Common myeloid progenitor, CD34-positive (primary cell): ENCODE measurements at regions not wholly inside any gene's neighbourhood (a gene's known extent, or its start where the extent isn't known, plus 50 kb on each side); places are given as distances from the start of the nearest gene placed in this dataset.

ENCODE experiments used
- CTCF ChIA-PET: fragments of 350-600 bp; sonication (Branson Sonifier 250); formaldehyde crosslinking; loops from one replicate; lab custom pipeline; 2021; ENCODE audit warnings: antibody characterized with exemption; lab: Charles Lee
- POLR2A ChIA-PET: fragments of 350-600 bp; sonication (Branson Sonifier 250); formaldehyde crosslinking; loops from one replicate; lab custom pipeline; 2021; ENCODE audit warnings: antibody characterized with exemption; lab: Charles Lee
- DNase-seq, 3 donors: peaks; one replicate each; pipeline versions ENCODE4 v3.0.0 to v3.0.0-alpha.2; 2013
- H3K27ac ChIP-seq, 2 experiments: 1 replicate in 1 of 2; 2 replicates in 1 of 2; pipeline ENCODE4 v1.7.0; 2013; ENCODE audit warnings: inconsistent platforms in 2 of 2, low read length in 2 of 2, mild to moderate bottlenecking in 2 of 2, low read depth in 1 of 2, moderate library complexity in 1 of 2; ENCODE audit not compliant: severe bottlenecking in 2 of 2, insufficient read depth in 1 of 2, poor library complexity in 1 of 2
- H3K27me3 ChIP-seq, 5 experiments: replicated peaks in 2 of 5; 1 replicate in 3 of 5; 2 replicates in 2 of 5; pipeline versions ENCODE4 v1.6.1 to v1.7.0; 2013; ENCODE audit warnings: low read length in 4 of 5, mild to moderate bottlenecking in 2 of 5, moderate library complexity in 2 of 5, inconsistent platforms in 1 of 5; ENCODE audit not compliant: insufficient read depth in 5 of 5, control insufficient read depth in 4 of 5
- H3K36me3 ChIP-seq, 4 experiments: 1 replicate in 2 of 4; 2 replicates in 2 of 4; pipeline versions ENCODE4 v1.6.1 to v1.7.0; 2013; ENCODE audit warnings: low read length in 3 of 4, control low read depth in 1 of 4, mild to moderate bottlenecking in 1 of 4; ENCODE audit not compliant: control insufficient read depth in 4 of 4, insufficient read depth in 4 of 4
- H3K4me1 ChIP-seq, 4 experiments: 1 replicate in 3 of 4; 2 replicates in 1 of 4; pipeline versions ENCODE4 v1.6.1 to v1.7.1; 2013; ENCODE audit warnings: low read length in 3 of 4, mild to moderate bottlenecking in 3 of 4, control low read depth in 1 of 4, inconsistent platforms in 1 of 4, moderate library complexity in 1 of 4; ENCODE audit not compliant: control insufficient read depth in 4 of 4, insufficient read depth in 4 of 4; ENCODE audit errors: control extremely low read depth in 1 of 4
- H3K4me3 ChIP-seq, 7 experiments: 1 replicate in 4 of 7; 2 replicates in 3 of 7; pipeline versions ENCODE4 v1.5.1 to v1.7.0; 2013; ENCODE audit warnings: mild to moderate bottlenecking in 7 of 7, low read length in 6 of 7, moderate library complexity in 6 of 7, inconsistent platforms in 2 of 7, low read depth in 2 of 7, control low read depth in 1 of 7; ENCODE audit not compliant: insufficient read depth in 4 of 7, control insufficient read depth in 1 of 7; ENCODE audit errors: extremely low read depth in 1 of 7
- H3K9me3 ChIP-seq, 5 experiments: 1 replicate in 4 of 5; 2 replicates in 1 of 5; pipeline versions ENCODE4 v1.6.1 to v1.7.1; 2013; ENCODE audit warnings: low read length in 4 of 5, mild to moderate bottlenecking in 2 of 5, inconsistent platforms in 1 of 5, low read depth in 1 of 5, moderate library complexity in 1 of 5; ENCODE audit not compliant: control insufficient read depth in 4 of 5, insufficient read depth in 2 of 5; ENCODE audit errors: control extremely low read depth in 1 of 5
- WGBS: methylation state at CpG from one replicate; pipeline ENCODE4 v1.1.5; 2013; ENCODE audit not compliant: insufficient coverage; 5-methylcytosine and 5-hydroxymethylcytosine counted together

- ChIA-PET POLR2A (no interaction called here), CTCF (no interaction called here)
Observed at GRCh38 chr14:84456946-84457345, 1073.0 kb upstream of the FLRT2 start.

DNA sequence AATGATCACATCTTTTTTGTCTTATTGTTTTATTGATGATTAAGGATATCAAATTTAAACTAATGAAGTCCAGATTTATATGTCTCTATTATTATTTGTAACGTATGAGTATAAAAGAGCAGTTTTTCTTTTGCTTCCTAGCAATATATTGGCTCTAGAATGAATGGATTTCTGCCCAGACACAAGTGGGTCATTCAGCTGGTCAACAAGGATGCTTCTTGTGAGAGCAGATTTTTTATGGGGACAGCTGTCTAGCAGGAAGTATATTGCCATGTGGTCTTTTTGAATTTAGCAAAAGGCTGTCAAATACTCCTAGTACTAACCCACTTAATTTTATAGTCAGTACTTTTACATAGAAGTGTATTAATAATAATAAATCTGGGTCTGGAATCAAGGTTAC, 1071.1 kb upstream of the FLRT2 start:
- Histone ChIP-seq H3K27me3 (no peaks in the 10 kb centered on the region), H3K4me3 (no peak overlapping the region), H3K36me3 (no peaks in the 10 kb centered on the region), H3K9me3 (no peaks in the 10 kb centered on the region), H3K4me1 (no peaks in the 10 kb centered on the region), H3K27ac (no peak overlapping the region)
- no peak for DNase-seq
- no CpG with 5 or more reads among the region's 1 CpG for WGBS
- ChIA-PET POLR2A (no interaction called here), CTCF (no interaction called here)

More at GRCh38 chr14:84456946-84457345, 1073.0 kb upstream of the FLRT2 start:
- no peaks in the 10 kb centered on the region for H3K9me3 ChIP-seq
- H3K4me3 ChIP-seq = no peak overlapping the region
- WGBS = no CpG with 5 or more reads among the region's 2 CpGs
- H3K27ac ChIP-seq = no peak overlapping the region
- no peak for DNase-seq
- H3K27me3 ChIP-seq = no peaks in the 10 kb centered on the region
- no peaks in the 10 kb centered on the region for H3K4me1 ChIP-seq
- no peaks in the 10 kb centered on the region for H3K36me3 ChIP-seq

- DNase-seq = no peak
- CTCF ChIA-PET = interaction anchor here (0.8 kb wide), 1 partner anchor 17 kb away, joined by 3 read pairs; no protein-coding TSS in a partner anchor
Observed at GRCh38 chr14:84465880-84466279, 1064.1 kb upstream of the FLRT2 start.

DNA sequence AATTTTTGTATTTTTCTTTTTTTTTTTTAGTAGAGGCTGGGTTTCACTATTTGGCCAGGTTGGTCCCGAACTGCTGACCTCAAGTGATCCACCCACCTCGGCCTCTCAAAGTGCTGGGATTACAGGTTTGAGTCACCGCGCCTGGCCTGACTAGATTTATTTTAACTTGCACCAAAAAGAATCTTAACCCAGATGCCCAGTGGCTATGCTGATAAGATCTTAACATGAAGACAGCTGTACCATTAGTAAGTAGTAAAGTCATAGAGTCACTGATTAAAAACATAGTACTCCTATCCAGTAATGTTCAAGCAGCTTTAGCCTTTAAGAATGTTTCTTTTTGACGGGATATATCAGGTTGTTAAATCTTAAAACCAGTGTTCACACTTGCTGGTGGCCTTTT, 1061.8 kb upstream of the FLRT2 start:
- Histone ChIP-seq H3K4me1 (no peaks in the 10 kb centered on the region), H3K27me3 (no peaks in the 10 kb centered on the region), H3K4me3 (no peak overlapping the region), H3K36me3 (no peaks in the 10 kb centered on the region), H3K9me3 (no peaks in the 10 kb centered on the region), H3K27ac (no peak overlapping the region)
- no peak for DNase-seq
- POLR2A ChIA-PET = no interaction called here
- WGBS = 100% methylated on average over 2 of the region's 5 CpGs
- CTCF ChIA-PET = no interaction called here

More at GRCh38 chr14:84465880-84466279, 1064.1 kb upstream of the FLRT2 start:
- Histone ChIP-seq H3K4me1 (no peaks in the 10 kb centered on the region), H3K4me3 (no peak overlapping the region), H3K9me3 (no peaks in the 10 kb centered on the region), H3K27ac (no peak overlapping the region), H3K27me3 (no peaks in the 10 kb centered on the region), H3K36me3 (no peaks in the 10 kb centered on the region)
- WGBS = 80% methylated on average over 1 of the region's 1 CpG
- POLR2A ChIA-PET = no interaction called here

DNA sequence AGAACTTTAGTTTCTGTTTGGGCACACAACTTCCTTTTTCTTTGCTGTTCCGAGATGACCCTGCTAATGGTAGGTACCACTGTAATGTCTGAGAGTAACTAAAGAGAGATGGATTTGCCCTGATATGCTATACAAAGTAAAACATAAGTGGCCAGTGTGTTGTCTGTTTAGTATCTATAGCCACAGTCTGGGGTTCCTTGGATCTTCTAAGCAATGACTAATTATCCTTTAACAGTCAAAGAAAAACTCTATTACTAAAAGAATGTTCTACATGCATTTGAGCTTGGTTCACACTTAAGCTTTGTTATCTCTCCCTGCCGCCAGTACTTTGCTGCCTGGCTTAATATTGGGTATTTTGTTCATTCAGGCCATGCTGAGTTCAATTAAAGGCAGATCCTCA, 1051.9 kb upstream of the FLRT2 start:
- no peak overlapping the region for H3K27ac ChIP-seq
- no peak overlapping the region for H3K4me3 ChIP-seq
- H3K27me3 ChIP-seq = no peaks in the 10 kb centered on the region
- ChIA-PET POLR2A (no interaction called here), CTCF (no interaction called here)
- no peak for DNase-seq
- no peaks in the 10 kb centered on the region for H3K4me1 ChIP-seq
- no peaks in the 10 kb centered on the region for H3K9me3 ChIP-seq
- 100% methylated on average over 1 of the region's 2 CpGs for WGBS
- no peaks in the 10 kb centered on the region for H3K36me3 ChIP-seq

DNA sequence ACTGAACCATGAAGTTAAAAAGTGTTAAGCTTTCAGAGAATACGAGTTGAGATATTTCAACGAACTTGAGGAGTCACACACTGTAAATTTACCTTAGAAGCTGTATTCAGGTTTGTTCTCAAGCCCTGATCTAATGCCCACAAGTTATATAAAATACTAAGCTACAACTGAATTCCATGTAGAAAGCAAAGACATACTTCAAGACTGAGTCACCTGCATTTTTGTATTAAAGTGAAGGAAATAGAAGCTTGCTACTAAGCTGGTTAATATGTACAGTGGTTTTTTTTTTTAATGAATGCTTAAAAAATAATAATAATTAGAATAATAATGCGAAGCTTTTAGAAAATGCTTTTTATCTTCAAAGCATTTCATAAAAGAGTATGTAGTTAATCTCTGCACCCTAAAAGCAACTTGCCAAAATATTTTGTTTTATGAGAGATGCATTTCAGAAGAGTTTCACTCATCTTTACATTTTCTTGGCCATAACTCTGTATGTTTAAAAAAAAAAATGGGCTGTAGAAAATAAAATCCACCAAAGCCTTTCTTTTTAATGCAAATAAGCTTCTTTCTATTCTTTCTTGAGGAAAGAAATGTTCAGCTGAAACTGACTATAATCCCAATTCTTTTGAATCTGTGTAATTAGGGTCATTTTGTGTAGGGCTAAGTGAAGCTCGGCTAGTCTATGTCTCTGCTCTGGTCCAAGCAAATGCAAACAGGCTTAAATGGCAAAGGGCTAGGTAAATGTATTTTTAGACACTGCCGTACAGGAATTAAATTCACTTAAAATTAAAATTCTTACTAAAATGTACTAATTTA, 1047.5 kb upstream of the FLRT2 start:
- Histone ChIP-seq H3K27ac (no peak overlapping the region), H3K4me3 (no peak overlapping the region), H3K36me3 (no peaks in the 10 kb centered on the region), H3K9me3 (no peaks in the 10 kb centered on the region), H3K27me3 (no peaks in the 10 kb centered on the region), H3K4me1 (no peaks in the 10 kb centered on the region)
- DNase-seq = no peak
- 100% methylated on average over 1 of the region's 5 CpGs for WGBS
- ChIA-PET POLR2A (no interaction called here), CTCF (interaction anchor here (1.0 kb wide), 1 partner anchor 17 kb away, joined by 3 read pairs; no protein-coding TSS in a partner anchor)

GRCh38 chr14:84483072-84483420, 1046.9 kb upstream of the FLRT2 start:
- no peak for DNase-seq
- no peak overlapping the region for H3K4me3 ChIP-seq
- no peaks in the 10 kb centered on the region for H3K4me1 ChIP-seq
- H3K36me3 ChIP-seq = no peaks in the 10 kb centered on the region
- H3K9me3 ChIP-seq = no peaks in the 10 kb centered on the region
- ChIA-PET POLR2A (no interaction called here), CTCF (interaction anchor here (1.0 kb wide), 1 partner anchor 17 kb away, joined by 3 read pairs; no protein-coding TSS in a partner anchor)
- H3K27me3 ChIP-seq = no peaks in the 10 kb centered on the region
- no peak overlapping the region for H3K27ac ChIP-seq
- WGBS = 100% methylated on average over 4 of the region's 6 CpGs
